Muscle of back (tissue), 3 donors: ENCODE measurements at regions not wholly inside any gene's neighbourhood (a gene's known extent, or its start where the extent isn't known, plus 50 kb on each side); places are given as distances from the start of the nearest gene placed in this dataset.
A peak's percentile ranks its signal among the peaks of the same experiment; 100 is the strongest.
"Not testable (repeated sequence)": the region's sequence is repeated elsewhere in the genome, so short reads cannot be mapped to it uniquely, and the experiment has no call there.

Experiments used
- DNase-seq, 3 donors: peaks; one replicate each; pipeline versions ENCODE4 v3.0.0 to v3.0.0-alpha.2; 2013

DNA sequence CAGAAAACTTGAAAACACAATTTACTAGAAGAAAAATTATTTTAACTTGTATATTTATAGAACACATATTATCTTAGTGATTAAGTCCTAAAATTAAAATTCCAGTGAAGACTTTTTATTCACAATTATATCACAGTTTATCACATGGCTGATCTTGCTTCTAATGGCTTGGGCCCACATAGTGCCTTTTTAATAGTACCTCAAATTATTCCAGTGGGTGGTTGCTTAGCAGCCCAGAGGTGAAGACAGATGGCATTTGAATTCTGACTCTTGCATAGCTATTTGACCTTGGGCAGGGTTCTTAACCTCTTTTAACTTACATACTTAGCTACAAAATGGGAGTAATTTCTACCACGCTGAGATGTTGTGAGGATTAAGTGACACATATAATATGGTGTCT, 214.7 kb upstream of the SGO1 start:
- no peak for DNase-seq

GRCh38 chr3:20400281-20400680, 214.3 kb upstream of the SGO1 start:
- no peak for DNase-seq

- DNase-seq: no peak
These were observed 210.3 kb upstream of the SGO1 start for GRCh38 chr3:20396335-20396734.

DNA sequence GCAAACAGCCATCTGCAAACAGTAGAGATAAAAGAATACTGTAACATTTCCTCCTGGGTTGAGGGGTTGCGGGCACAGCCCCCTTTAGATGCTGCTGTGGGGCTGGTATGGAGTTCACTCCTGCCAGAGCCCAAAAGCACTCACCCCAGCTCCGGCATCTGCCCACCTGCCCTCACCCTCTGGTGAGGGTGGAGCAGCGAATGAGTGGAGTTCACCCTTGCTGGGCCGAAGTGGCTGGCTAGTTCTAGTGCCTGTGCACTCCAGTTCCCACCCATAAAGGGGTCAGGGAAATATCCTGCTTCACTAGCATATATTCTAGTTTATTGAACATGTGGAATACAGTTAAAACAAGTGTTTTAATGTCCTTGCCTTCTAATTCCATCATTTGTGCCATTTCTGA, 209.7 kb upstream of the SGO1 start:
- DNase-seq: no peak

GRCh38 chr3:20394243-20394642, 208.2 kb upstream of the SGO1 start:
- no peak for DNase-seq

GRCh38 chr3:20391644-20392043, 205.6 kb upstream of the SGO1 start:
- DNase-seq: no peak

- DNase-seq: no peak
These were observed 203.0 kb upstream of the SGO1 start for GRCh38 chr3:20388971-20389370.

DNA sequence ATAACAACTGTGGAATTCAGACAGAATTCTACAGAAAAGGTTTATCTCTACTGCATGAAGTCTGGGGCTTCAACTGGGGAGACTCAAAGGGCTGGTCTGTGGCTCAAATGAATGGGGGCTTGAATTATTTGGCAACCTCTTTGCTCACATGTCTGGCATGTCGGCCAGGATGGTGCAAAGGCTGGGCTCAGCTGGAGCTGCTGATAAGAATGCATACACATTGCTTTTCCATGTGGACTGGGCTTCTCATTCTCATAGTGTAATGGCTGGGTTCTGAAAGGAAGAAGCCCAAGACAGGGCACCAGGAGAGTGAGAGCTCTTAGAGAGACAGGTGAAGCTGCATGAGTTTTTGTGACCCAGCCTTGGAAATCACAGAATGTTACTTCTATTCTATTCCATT, 194.3 kb upstream of the SGO1 start:
- no peak for DNase-seq

- no peak for DNase-seq
These were observed 192.3 kb upstream of the SGO1 start for GRCh38 chr3:20378315-20378714.

- DNase-seq: peak in 1 of 3 donors; percentile 45
These were observed 190.7 kb upstream of the SGO1 start for GRCh38 chr3:20376665-20377217.

DNA sequence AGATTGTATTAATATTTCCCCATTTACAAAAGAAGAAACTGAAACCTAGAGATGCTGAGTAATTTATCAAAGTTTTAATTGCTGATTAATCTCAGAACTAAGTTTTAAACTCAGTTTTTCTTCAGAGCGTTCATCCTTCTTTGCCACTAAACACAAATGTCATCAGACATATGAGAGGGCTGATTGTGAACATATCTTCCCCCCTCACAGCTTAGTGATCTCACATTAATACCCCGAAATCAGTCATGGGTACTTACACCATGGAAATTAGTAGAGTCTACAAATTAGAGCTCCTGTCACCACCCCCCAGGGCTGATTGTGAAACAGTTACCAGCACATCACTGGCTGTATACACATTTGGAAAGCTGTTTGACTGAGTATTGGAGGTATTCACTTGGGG, 189.3 kb upstream of the SGO1 start:
- no peak for DNase-seq

DNA sequence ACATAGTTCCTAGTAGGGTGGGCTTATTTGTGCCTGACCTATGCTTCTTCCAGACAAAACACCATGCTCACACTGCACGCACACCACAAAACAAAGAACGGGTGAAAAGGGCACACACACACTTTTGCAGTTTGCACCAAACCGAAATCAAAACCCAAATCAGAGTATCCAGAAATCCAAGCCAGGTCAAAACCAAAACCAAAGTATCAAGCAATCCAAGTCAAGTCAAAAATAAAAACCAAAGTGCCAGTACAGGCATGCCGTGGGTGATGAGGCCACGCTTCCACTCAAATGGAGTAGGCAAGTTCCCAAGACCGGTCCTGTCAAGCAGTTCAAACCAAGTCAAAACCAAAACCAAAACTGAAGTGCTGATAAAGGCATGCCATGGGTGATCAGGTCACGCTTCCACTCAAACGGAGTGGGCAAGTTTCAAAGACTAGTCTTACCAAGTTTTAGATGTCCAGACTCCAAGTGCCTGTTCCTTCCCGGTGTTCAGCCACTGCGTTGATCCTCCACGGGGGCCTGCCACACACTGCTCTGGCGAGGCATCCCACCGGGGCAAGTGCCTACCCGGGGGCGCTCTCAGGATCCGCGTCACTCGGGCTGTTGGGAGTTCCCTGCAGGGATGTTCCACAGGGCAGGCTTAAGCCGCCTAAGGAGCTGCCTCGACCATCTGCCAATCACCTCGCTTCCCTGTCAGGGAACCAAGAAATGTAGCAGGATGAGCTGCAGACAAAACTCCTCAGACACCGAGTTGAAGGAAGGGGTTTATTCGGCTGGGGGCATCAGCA, 184.5 kb upstream of the SGO1 start:
- DNase-seq: not testable (repeated sequence)

- DNase-seq: no peak
These were observed 175.0 kb upstream of the SGO1 start for GRCh38 chr3:20361000-20361399.

- no peak for DNase-seq
These were observed 167.3 kb upstream of the SGO1 start for GRCh38 chr3:20353286-20353685.

- DNase-seq: no peak
These were observed 166.7 kb upstream of the SGO1 start for GRCh38 chr3:20352546-20353179.

DNA sequence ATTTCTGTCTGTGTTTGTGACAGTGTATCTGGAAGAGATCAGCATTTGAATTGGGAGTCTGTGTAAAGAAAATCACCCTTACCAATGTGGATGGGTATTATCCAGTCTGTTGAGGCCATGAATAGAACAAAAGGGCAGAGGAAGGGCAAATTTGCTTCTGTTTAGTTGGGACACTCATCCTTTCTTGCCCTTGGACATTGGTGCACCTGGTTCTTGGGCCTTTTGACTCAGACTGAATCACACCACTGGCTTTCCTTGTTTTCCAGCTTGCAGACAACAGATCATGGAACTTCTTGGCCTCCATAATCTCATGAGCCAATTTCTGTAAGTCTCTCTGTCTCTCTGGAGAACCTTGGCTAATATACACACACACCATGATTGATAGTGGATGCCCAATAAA, 164.4 kb upstream of the SGO1 start:
- no peak for DNase-seq

- no peak for DNase-seq
These were observed 160.9 kb upstream of the SGO1 start for GRCh38 chr3:20346916-20347315.

DNA sequence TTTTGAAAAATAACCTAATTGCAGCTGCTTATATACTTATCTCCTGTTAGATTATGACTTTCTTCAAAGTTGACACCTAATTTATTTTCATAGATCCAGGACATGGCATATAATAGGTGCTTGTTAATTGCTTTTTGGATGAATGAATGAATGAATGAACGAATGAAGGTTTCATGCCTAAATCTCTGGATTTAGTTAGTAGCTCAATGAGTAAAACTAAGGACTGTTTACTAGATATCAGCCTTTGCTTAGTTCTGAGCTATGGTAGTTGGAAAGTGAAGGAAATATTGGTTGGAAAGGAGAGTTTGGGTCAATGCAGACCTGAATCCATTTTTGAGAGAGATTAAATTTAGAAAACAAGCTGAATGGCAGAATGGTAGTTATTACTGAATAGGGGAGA, 160.4 kb upstream of the SGO1 start:
- no peak for DNase-seq

DNA sequence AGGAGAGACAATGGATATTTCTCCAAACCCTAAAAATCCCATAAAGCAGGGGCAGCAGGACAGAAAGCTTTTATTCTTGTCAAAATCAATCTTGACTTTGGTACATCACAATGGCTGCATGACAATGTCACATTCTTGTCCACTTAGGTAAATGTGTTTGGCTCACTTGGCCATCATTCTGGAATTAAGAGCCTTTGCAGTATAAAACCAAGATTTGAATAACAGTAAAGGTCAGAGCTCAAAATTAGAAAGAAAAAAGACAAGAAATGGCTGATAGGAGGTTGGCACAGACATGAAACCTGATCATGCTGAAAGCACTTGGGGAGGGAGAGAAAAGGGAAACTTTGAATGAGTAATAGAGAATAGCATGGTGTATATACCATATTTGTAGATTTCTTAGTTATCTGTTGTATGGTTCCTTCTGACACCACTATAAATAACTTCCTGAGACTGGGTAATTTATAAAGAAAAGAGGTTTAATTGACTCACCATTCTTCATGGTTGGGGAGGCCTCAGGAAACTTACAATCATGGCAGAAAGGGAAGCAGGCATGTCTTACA, 158.5 kb upstream of the SGO1 start:
- DNase-seq: no peak

DNA sequence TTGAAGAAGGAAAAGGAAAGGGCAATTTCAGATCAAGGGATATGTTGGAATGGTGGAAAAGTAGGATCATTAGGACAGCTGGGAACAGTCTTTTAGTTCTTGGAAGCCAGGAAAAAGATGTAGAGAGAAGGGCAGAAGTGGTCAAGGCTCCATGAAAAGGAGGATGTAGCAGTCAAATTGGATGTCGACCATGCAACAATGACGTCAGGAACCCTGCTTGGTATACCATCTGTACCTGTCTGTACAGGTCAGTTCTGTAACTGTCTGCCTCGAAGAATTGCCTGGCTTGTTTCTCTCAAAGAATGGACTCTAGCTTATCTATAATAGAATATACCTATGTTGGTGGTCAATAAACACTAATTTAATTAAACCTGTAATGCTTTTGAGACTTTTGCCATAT, 157.8 kb upstream of the SGO1 start:
- DNase-seq: no peak

GRCh38 chr3:20340324-20340928, 154.4 kb upstream of the SGO1 start:
- DNase-seq: peak; percentile 72 to 92 (median 88)

- DNase-seq: no peak
These were observed 150.6 kb upstream of the SGO1 start for GRCh38 chr3:20336572-20336971.

- DNase-seq: no peak
These were observed 148.8 kb upstream of the SGO1 start for GRCh38 chr3:20334842-20335241.
